H1 (cell line): ENCODE measurements at regions not wholly inside any gene's neighbourhood (a gene's known extent, or its start where the extent isn't known, plus 50 kb on each side); places are given as distances from the start of the nearest gene placed in this dataset.

ENCODE experiments used
- CTCF ChIA-PET: fragments of 300-600 bp; sonication (Branson Sonifier 250); formaldehyde crosslinking; loops from one replicate; lab custom pipeline; 2021; ENCODE audit not compliant: partially characterized antibody; lab: Charles Lee
- POLR2A ChIA-PET: fragments of 300-600 bp; sonication (Branson Sonifier 250); formaldehyde crosslinking; loops from one replicate; lab custom pipeline; 2021; ENCODE audit warnings: inconsistent platforms; ENCODE audit not compliant: partially characterized antibody; lab: Charles Lee
- DNase-seq, 2 experiments: peaks; one replicate each; pipeline versions ENCODE4 v3.0.0 to v3.0.0-alpha.2; 2010 to 2022; ENCODE audit warnings: low spot score in 2 of 2, low read depth in 1 of 2, mixed read lengths in 1 of 2
- FAIRE-seq: peaks from 2 replicates; lab custom pipeline; 2011; peaks lifted over from hg19 to GRCh38; lab: Jason Lieb, UNC
- H2AFZ ChIP-seq: 2 replicates; pipeline ENCODE4 v1.8.1; 2012; ENCODE audit warnings: low read length, inconsistent platforms
- H2AK5ac ChIP-seq: 2 replicates; pipeline ENCODE4 v1.6.1; 2013; ENCODE audit warnings: low read depth, low read length
- H2BK120ac ChIP-seq: replicated peaks from 2 replicates; pipeline ENCODE3; 2013; ENCODE audit warnings: low read depth, low read length, inconsistent platforms
- H2BK12ac ChIP-seq: 2 replicates; pipeline ENCODE4 v1.6.1; 2013; ENCODE audit warnings: low read depth, low read length
- H2BK15ac ChIP-seq: 2 replicates; pipeline ENCODE4 v1.6.1; 2013; ENCODE audit warnings: low read length
- H2BK20ac ChIP-seq: 2 replicates; pipeline ENCODE4 v1.6.1; 2013; ENCODE audit warnings: low read length
- H2BK5ac ChIP-seq: 2 replicates; pipeline ENCODE4 v1.6.1; 2013; ENCODE audit warnings: low read depth, low read length
- H3K14ac ChIP-seq: 2 replicates; pipeline ENCODE4 v1.6.1; 2013; ENCODE audit warnings: inconsistent platforms; ENCODE audit not compliant: insufficient read length
- H3K18ac ChIP-seq: 2 replicates; pipeline ENCODE4 v1.6.1; 2013; ENCODE audit warnings: low read length; ENCODE audit errors: extremely low read depth
- H3K23ac ChIP-seq: 2 replicates; pipeline ENCODE4 v1.6.1; 2013; ENCODE audit warnings: inconsistent platforms; ENCODE audit not compliant: insufficient read length
- H3K23me2 ChIP-seq: 2 replicates; pipeline ENCODE4 v1.6.1; 2013; ENCODE audit warnings: low read depth, low read length
- H3K27ac ChIP-seq: 2 replicates; pipeline ENCODE4 v1.6.1; 2011; ENCODE audit warnings: low read depth, low read length, inconsistent platforms
- H3K27me3 ChIP-seq, 4 experiments: replicated peaks in 1 of 4; 1 replicate in 1 of 4; 2 replicates in 3 of 4; pipeline versions ENCODE4 v1.6.1 to v1.8.1; 2011 to 2013; ENCODE audit warnings: low read length in 3 of 4, mild to moderate bottlenecking in 3 of 4, inconsistent platforms in 2 of 4, mixed read lengths in 2 of 4, moderate library complexity in 1 of 4; ENCODE audit not compliant: control insufficient read depth in 3 of 4, insufficient read depth in 3 of 4; ENCODE audit errors: extremely low read depth in 1 of 4
- H3K36me3 ChIP-seq, 4 experiments: 2 replicates each; pipeline versions ENCODE4 v1.6.1 to v1.8.1; 2011 to 2013; ENCODE audit warnings: mild to moderate bottlenecking in 4 of 4, low read length in 3 of 4, moderate library complexity in 2 of 4, control low read depth in 1 of 4, inconsistent platforms in 1 of 4; ENCODE audit not compliant: insufficient read depth in 4 of 4, control insufficient read depth in 2 of 4
- H3K4ac ChIP-seq: replicated peaks from 2 replicates; pipeline ENCODE3; 2013; ENCODE audit warnings: low read length, low read depth, mixed read lengths, inconsistent platforms; ENCODE audit not compliant: insufficient read length
- H3K4me1 ChIP-seq, 4 experiments: replicated peaks in 1 of 4; 1 replicate in 1 of 4; 2 replicates in 3 of 4; pipeline versions ENCODE4 v1.6.1 to v1.8.1; 2011 to 2013; ENCODE audit warnings: low read length in 3 of 4, inconsistent platforms in 2 of 4, mixed read lengths in 1 of 4; ENCODE audit not compliant: insufficient read depth in 4 of 4, control insufficient read depth in 3 of 4
- H3K4me2 ChIP-seq, 2 experiments: 2 replicates each; pipeline versions ENCODE4 v1.6.1 to v1.8.1; 2011 to 2013; ENCODE audit warnings: low read depth in 2 of 2, low read length in 2 of 2, control low read depth in 1 of 2, inconsistent platforms in 1 of 2, mild to moderate bottlenecking in 1 of 2; ENCODE audit not compliant: insufficient read depth in 1 of 2
- H3K4me3 ChIP-seq, 4 experiments: fragments of 200-600, 300-600 bp in 1 of 4; sonication (generic), shearing (Covaris generic), sonication (Bioruptor Twin) in 1 of 4; 2 replicates each; pipeline versions ENCODE4 v1.5.1 to v1.8.1; 2011 to 2016; ENCODE audit warnings: low read length in 4 of 4, low read depth in 3 of 4, control low read depth in 2 of 4, inconsistent platforms in 2 of 4, mild to moderate bottlenecking in 2 of 4, mixed read lengths in 1 of 4, moderate library complexity in 1 of 4; ENCODE audit not compliant: insufficient read depth in 2 of 4; ENCODE audit errors: extremely low read depth in 1 of 4
- H3K56ac ChIP-seq: replicated peaks from 2 replicates; pipeline ENCODE3; 2013; ENCODE audit warnings: low read depth, mild to moderate bottlenecking, mixed read lengths, low read length, inconsistent platforms; ENCODE audit not compliant: insufficient read length
- H3K79me1 ChIP-seq: 2 replicates; pipeline ENCODE4 v1.6.1; 2013; ENCODE audit warnings: low read depth, low read length, control low read depth
- H3K79me2 ChIP-seq, 2 experiments: 2 replicates each; pipeline versions ENCODE4 v1.6.1 to v1.8.1; 2012 to 2013; ENCODE audit warnings: low read length in 2 of 2, mild to moderate bottlenecking in 2 of 2, inconsistent platforms in 1 of 2; ENCODE audit not compliant: insufficient read depth in 2 of 2, control insufficient read depth in 1 of 2
- H3K9ac ChIP-seq, 4 experiments: replicated peaks in 1 of 4; 1 replicate in 1 of 4; 2 replicates in 3 of 4; pipeline versions ENCODE4 v1.6.1 to v1.8.1; 2011 to 2013; ENCODE audit warnings: low read depth in 3 of 4, low read length in 3 of 4, control low read depth in 2 of 4, mild to moderate bottlenecking in 2 of 4, moderate library complexity in 2 of 4, inconsistent platforms in 1 of 4; ENCODE audit errors: extremely low read depth in 1 of 4
- H3K9me3 ChIP-seq, 2 experiments: 2 replicates each; pipeline versions ENCODE4 v1.6.1 to v1.8.1; 2012 to 2013; ENCODE audit warnings: mild to moderate bottlenecking in 2 of 2, moderate library complexity in 2 of 2, control low read depth in 1 of 2, inconsistent platforms in 1 of 2, low read depth in 1 of 2, low read length in 1 of 2, mixed read lengths in 1 of 2; ENCODE audit not compliant: insufficient read depth in 2 of 2
- H4K20me1 ChIP-seq, 2 experiments: replicated peaks in 1 of 2; 2 replicates each; pipeline versions ENCODE3 to v1.8.1; 2011 to 2013; ENCODE audit warnings: inconsistent platforms in 2 of 2, low read length in 2 of 2, mild to moderate bottlenecking in 1 of 2; ENCODE audit not compliant: insufficient read depth in 2 of 2, control insufficient read depth in 1 of 2
- H4K5ac ChIP-seq: 2 replicates; pipeline ENCODE4 v1.6.1; 2013; ENCODE audit warnings: low read length, low read depth, mixed read lengths, inconsistent platforms; ENCODE audit not compliant: insufficient read length
- H4K8ac ChIP-seq: 2 replicates; pipeline ENCODE4 v1.8.0; 2013; ENCODE audit warnings: mild to moderate bottlenecking, moderate library complexity, low read length, inconsistent platforms; ENCODE audit not compliant: insufficient read depth; ENCODE audit errors: extremely low read depth
- H4K91ac ChIP-seq: replicated peaks from 2 replicates; pipeline ENCODE3; 2013; ENCODE audit warnings: low read length, mixed read lengths, inconsistent platforms; ENCODE audit not compliant: insufficient read length
- BACH1 ChIP-seq: IDR thresholded peaks from 2 replicates; pipeline ENCODE4 v1.6.1; 2012; ENCODE audit warnings: low read length, improper control_type of control experiment
- CTBP2 ChIP-seq: IDR thresholded peaks from 2 replicates; pipeline ENCODE4 v1.7.0; 2011; ENCODE audit warnings: borderline replicate concordance, mild to moderate bottlenecking, moderate library complexity, mixed read lengths, low read length; ENCODE audit not compliant: insufficient read depth, insufficient read length
- CTCF ChIP-seq, 3 experiments: IDR thresholded peaks; 1 replicate in 2 of 3; 2 replicates in 1 of 3; pipeline versions ENCODE4 v1.5.1 to v1.6.1; 2011; ENCODE audit warnings: low read length in 3 of 3, mild to moderate bottlenecking in 3 of 3, inconsistent platforms in 2 of 3, low read depth in 1 of 3, moderate library complexity in 1 of 3; ENCODE audit not compliant: insufficient read depth in 1 of 3; ENCODE audit errors: control extremely low read depth in 1 of 3
- GTF2F1 ChIP-seq: IDR thresholded peaks from 2 replicates; pipeline ENCODE4 v1.6.1; 2012; ENCODE audit warnings: low read depth, low read length, improper control_type of control experiment, borderline replicate concordance
- MAFK ChIP-seq: IDR thresholded peaks from 2 replicates; pipeline ENCODE4 v1.6.1; 2012; ENCODE audit warnings: low read depth, mild to moderate bottlenecking, improper control_type of control experiment, low read length
- POLR2A ChIP-seq, 2 experiments: IDR thresholded peaks; 1 replicate in 1 of 2; 2 replicates in 1 of 2; pipeline ENCODE4 v1.6.1; 2011; ENCODE audit warnings: low read depth in 2 of 2, low read length in 2 of 2, mild to moderate bottlenecking in 2 of 2; ENCODE audit errors: control extremely low read depth in 1 of 2
- POLR2AphosphoS5 ChIP-seq: IDR thresholded peaks from 2 replicates; pipeline ENCODE4 v1.6.1; 2011; ENCODE audit warnings: low read depth, low read length
- TAF7 ChIP-seq: optimal IDR thresholded peaks from 2 replicates; pipeline ENCODE3; 2011; ENCODE audit warnings: low read depth, mild to moderate bottlenecking, inconsistent platforms, low read length, moderate library complexity, borderline replicate concordance
- YY1 ChIP-seq: IDR thresholded peaks from 2 replicates; pipeline ENCODE4 v1.6.1; 2011; ENCODE audit warnings: low read depth, mild to moderate bottlenecking, low read length
- WGBS, 2 experiments: shearing (Covaris generic) in 1 of 2; methylation state at CpG; one replicate each; pipeline versions ENCODE4 v1.1.6 to v1.1.7; 2013 to 2015; ENCODE audit warnings: low lambda C conversion rate in 2 of 2, mixed read lengths in 2 of 2, inconsistent platforms in 1 of 2, low coverage in 1 of 2, missing lambda C conversion rate in 1 of 2; ENCODE audit not compliant: insufficient replicate concordance in 2 of 2, insufficient coverage in 1 of 2, insufficient read length in 1 of 2; ENCODE audit errors: extremely low coverage in 1 of 2, missing lambda C conversion rate in 1 of 2; 5-methylcytosine and 5-hydroxymethylcytosine counted together

GRCh38 chr3:187880441-187880840 lies 135.2 kb upstream of the BCL6 start:
- Histone ChIP-seq H3K56ac (no peak overlapping the region), H3K9ac (no peak overlapping the region), H3K4me3 (no peak overlapping the region), H3K36me3 (no peaks in the 10 kb centered on the region), H3K4me2 (no peak overlapping the region), H2BK12ac (no peak overlapping the region), H3K14ac (no peak overlapping the region), H2AK5ac (no peak overlapping the region), H2BK15ac (no peak overlapping the region), H4K91ac (no peak overlapping the region), H2BK120ac (no peak overlapping the region), H2BK20ac (no peak overlapping the region), H2AFZ (no peak overlapping the region), H3K27me3 (no peaks in the 10 kb centered on the region), H4K20me1 (no peaks in the 10 kb centered on the region), H4K8ac (no peak overlapping the region), H3K18ac (no peak overlapping the region), H3K23ac (no peak overlapping the region), H3K4ac (no peak overlapping the region), H3K79me2 (no peaks in the 10 kb centered on the region), H3K79me1 (no peaks in the 10 kb centered on the region), H2BK5ac (no peak overlapping the region), H3K4me1 (no peaks in the 10 kb centered on the region), H3K9me3 (no peaks in the 10 kb centered on the region), H3K27ac (no peak overlapping the region), H4K5ac (no peak overlapping the region), H3K23me2 (no peaks in the 10 kb centered on the region)
- no peak for FAIRE-seq
- WGBS, 2 experiments: 91% methylated on average over 1 of the region's 1 CpG; no CpG with 5 or more reads in 1 of the 2 experiments
- CTCF ChIA-PET: interaction anchor here (1.0 kb wide), 1 partner anchor 36 kb away, joined by 4 read pairs; no protein-coding TSS in a partner anchor
- POLR2A ChIA-PET: interaction anchor here (1.5 kb wide), 1 partner anchor 9 kb away, joined by 3 read pairs; no protein-coding TSS in a partner anchor
- no peak for TF ChIP-seq YY1
- TF ChIP-seq POLR2A (IDR thresholded peaks at IDR 0.05; ENCODE audit: control extremely low read depth in 1 of 2, low read depth in 2 of 2, low read length in 2 of 2): no peak
- TF ChIP-seq CTBP2: no peak
- no peak for TF ChIP-seq MAFK
- TF ChIP-seq TAF7: no peak
- TF ChIP-seq BACH1: no peak
- TF ChIP-seq GTF2F1: no peak
- no peak for TF ChIP-seq POLR2AphosphoS5
- TF ChIP-seq CTCF (IDR thresholded peaks at IDR 0.05; ENCODE audit: control extremely low read depth in 1 of 3, insufficient read depth in 1 of 3, low read depth in 1 of 3, low read length in 3 of 3): no peak
- DNase-seq: no peak
